ENCODE measurements at regions not wholly inside any gene's neighbourhood (a gene's known extent, or its start where the extent isn't known, plus 50 kb on each side); places are given as distances from the start of the nearest gene placed in this dataset.

DNA sequence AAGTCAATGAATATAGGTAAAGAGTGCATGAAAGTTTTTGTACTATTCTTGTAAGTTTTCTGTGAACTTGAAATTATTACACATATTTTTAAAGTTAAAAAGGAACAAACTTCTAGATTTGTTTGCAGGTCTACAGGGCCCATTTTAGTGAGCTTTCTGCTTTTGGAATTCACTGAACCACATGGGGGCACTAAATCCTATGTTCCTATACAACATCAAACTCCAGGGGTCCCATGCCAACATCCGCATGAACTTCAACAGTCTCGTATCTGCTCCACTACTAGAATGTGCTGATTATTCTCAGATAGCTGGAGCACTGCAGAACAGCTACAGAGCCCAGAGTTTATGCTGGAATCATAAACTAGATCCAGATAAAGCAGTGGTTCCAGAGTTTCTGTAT lies 347.9 kb upstream of the SPTLC3 start:
- TF ChIP-seq, protein P1, sequence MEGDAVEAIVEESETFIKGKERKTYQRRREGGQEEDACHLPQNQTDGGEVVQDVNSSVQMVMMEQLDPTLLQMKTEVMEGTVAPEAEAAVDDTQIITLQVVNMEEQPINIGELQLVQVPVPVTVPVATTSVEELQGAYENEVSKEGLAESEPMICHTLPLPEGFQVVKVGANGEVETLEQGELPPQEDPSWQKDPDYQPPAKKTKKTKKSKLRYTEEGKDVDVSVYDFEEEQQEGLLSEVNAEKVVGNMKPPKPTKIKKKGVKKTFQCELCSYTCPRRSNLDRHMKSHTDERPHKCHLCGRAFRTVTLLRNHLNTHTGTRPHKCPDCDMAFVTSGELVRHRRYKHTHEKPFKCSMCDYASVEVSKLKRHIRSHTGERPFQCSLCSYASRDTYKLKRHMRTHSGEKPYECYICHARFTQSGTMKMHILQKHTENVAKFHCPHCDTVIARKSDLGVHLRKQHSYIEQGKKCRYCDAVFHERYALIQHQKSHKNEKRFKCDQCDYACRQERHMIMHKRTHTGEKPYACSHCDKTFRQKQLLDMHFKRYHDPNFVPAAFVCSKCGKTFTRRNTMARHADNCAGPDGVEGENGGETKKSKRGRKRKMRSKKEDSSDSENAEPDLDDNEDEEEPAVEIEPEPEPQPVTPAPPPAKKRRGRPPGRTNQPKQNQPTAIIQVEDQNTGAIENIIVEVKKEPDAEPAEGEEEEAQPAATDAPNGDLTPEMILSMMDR (IDR thresholded peaks at IDR 0.05 in 4 of 5, conservative IDR thresholded peaks at IDR 0.05 in 1 of 5): no peak
- no peak for TF ChIP-seq POLR2A (IDR thresholded peaks at IDR 0.05)
